Ovary (tissue), 7 donors: ENCODE measurements at regions not wholly inside any gene's neighbourhood (a gene's known extent, or its start where the extent isn't known, plus 50 kb on each side); places are given as distances from the start of the nearest gene placed in this dataset.

Experiments
- DNase-seq, 5 donors: peaks; one replicate each; pipeline ENCODE4 v3.0.0-alpha.2; 2019 to 2020
- H3K27ac ChIP-seq, 2 donors: fragments of 200-600 bp; one replicate each; pipeline versions ENCODE4 v1.5.1 to v1.8.0; 2019 to 2022
- H3K27me3 ChIP-seq: fragments of 200-600 bp; one replicate; pipeline ENCODE4 v1.8.0; 2022
- H3K36me3 ChIP-seq: fragments of 200-600 bp; sonication (generic); one replicate; pipeline ENCODE4 v1.5.1; 2019
- H3K4me1 ChIP-seq: one replicate; pipeline ENCODE4 v1.8.1; 2013; ENCODE audit warnings: mild to moderate bottlenecking, moderate library complexity; ENCODE audit not compliant: insufficient read depth
- H3K4me3 ChIP-seq: fragments of 200-600 bp; sonication (generic); one replicate; pipeline ENCODE4 v1.5.1; 2017
- H3K9me3 ChIP-seq, 2 donors: fragments of 200-600 bp in 1 of 2; sonication (generic) in 1 of 2; one replicate each; pipeline versions ENCODE4 v1.5.1 to v1.8.1; 2013 to 2019; ENCODE audit warnings: mild to moderate bottlenecking in 1 of 2, moderate library complexity in 1 of 2
- CTCF ChIP-seq, 3 donors: fragments of 450-650 bp in 2 of 3; fragments of 200-600 bp in 1 of 3; IDR thresholded peaks; one replicate each; pipeline versions ENCODE4 v1.5.1 to v1.8.0; 2016 to 2022; ENCODE audit warnings: antibody characterized with exemption in 3 of 3, mild to moderate bottlenecking in 1 of 3
- EP300 ChIP-seq: sonication (generic); formaldehyde crosslinking; IDR thresholded peaks from one replicate; pipeline ENCODE4 v1.6.1; 2017; ENCODE audit warnings: antibody characterized with exemption
- POLR2A ChIP-seq: fragments of 450-650 bp; IDR thresholded peaks from one replicate; pipeline ENCODE4 v1.6.1; 2017; ENCODE audit warnings: antibody characterized with exemption, mild to moderate bottlenecking, moderate library complexity
- WGBS, 3 donors: extraction: QIAGEN DNeasy Blood & Tissue Kit in 1 of 3; methylation state at CpG; one replicate each; pipeline versions ENCODE4 v1.1.5 to v1.1.7; 2013 to 2017; 5-methylcytosine and 5-hydroxymethylcytosine counted together
- intact Hi-C, 4 donors: fragments of 100-400 bp; cut with DNase I; formaldehyde crosslinking; loops; one replicate each; pipeline versions ENCODE4 v1.11.0 to v1.15.1; 2022 to 2023
- donor health status: DM: no; HTN: no; CAD: no; lungs with moderate emphysema.
- donor health status: DM: no; HTN: no; CAD: no.
- donor health status: Bipolar disorder and iron deficiency.
- donor health status: DM: no; HTN: no; CAD: no.
- donor health status: DM: yes; HTN: yes; CAD: no.

DNA sequence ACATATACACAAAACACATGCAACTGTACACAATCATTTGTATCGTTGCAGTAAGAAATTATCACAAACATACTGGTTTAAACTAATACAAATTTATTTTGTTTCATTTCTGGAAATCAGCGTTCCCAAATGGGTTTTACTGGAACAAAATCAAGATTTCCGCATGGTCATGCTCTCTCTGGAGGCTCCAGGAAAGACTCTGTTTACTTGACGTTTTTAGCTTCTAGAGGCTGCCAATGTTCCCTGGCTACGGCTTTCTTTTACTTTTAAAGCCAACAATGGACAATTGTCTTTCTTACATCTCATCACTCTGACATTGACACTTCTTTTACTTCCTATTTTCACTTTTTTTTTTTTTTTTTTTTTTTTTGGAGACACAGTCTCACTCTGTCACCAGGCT, 793.1 kb downstream of the CDH9 start:
- no peak overlapping the region for H3K4me3 ChIP-seq
- WGBS, 3 donors, result 5 to 29% (median 7%) methylated on average over 5 of the region's 5 CpGs
- no peak for TF ChIP-seq CTCF (IDR thresholded peaks at IDR 0.05)
- no peak for TF ChIP-seq EP300
- TF ChIP-seq POLR2A, result no peak

DNA sequence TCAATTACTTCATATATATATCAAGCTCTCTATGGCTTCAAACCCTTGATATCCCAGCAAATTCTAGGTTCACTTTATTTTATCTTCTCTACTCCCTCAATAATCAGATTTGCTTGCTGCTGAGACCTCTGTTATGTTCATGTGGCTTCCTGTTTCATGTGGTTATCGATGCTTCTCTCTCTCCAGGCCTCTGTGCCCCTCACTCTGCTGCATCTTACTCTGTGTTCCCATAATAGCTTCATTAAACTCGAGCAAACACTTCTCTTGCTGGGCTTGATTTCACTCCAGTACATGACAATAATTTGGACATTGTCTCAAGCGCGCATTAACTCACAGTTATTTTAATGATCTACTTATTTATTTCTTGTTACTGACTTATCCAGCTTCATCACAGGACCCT, 798.8 kb downstream of the CDH9 start:
- TF ChIP-seq POLR2A (no peak), CTCF (IDR thresholded peaks at IDR 0.05) (no peak), EP300 (no peak)
- WGBS, 3 donors, result 75 to 78% (median 77%) methylated on average over 4 of the region's 4 CpGs

More for the DNA sequence above, 793.1 kb downstream of the CDH9 start:
- DNase-seq, result no peak
- H3K27ac ChIP-seq, result no peak overlapping the region
- no peaks in the 10 kb centered on the region for H3K4me1 ChIP-seq
- intact Hi-C loops, result no loop called here
- no peaks in the 10 kb centered on the region for H3K9me3 ChIP-seq
- H3K27me3 ChIP-seq, result no peaks in the 10 kb centered on the region
- no peaks in the 10 kb centered on the region for H3K36me3 ChIP-seq

GRCh38 chr5:26237489-26237888, 800.9 kb downstream of the CDH9 start:
- intact Hi-C loops, result no loop called here

More for the DNA sequence above, 798.8 kb downstream of the CDH9 start:
- intact Hi-C loops, result no loop called here
- Histone ChIP-seq H3K4me3 (no peak overlapping the region), H3K4me1 (no peaks in the 10 kb centered on the region), H3K27me3 (no peaks in the 10 kb centered on the region), H3K36me3 (no peaks in the 10 kb centered on the region), H3K9me3 (no peaks in the 10 kb centered on the region), H3K27ac (no peak overlapping the region)
- no peak for DNase-seq

GRCh38 chr5:26236936-26237335, 801.5 kb downstream of the CDH9 start:
- H3K4me3 ChIP-seq, result no peak overlapping the region
- no peaks in the 10 kb centered on the region for H3K9me3 ChIP-seq
- H3K4me1 ChIP-seq, result no peaks in the 10 kb centered on the region
- 96 to 97% (median 97%) methylated on average over 12 of the region's 12 CpGs for WGBS, 3 donors
- no peak for DNase-seq
- no peaks in the 10 kb centered on the region for H3K36me3 ChIP-seq
- no peak for TF ChIP-seq POLR2A
- TF ChIP-seq EP300, result no peak
- no peak for TF ChIP-seq CTCF (IDR thresholded peaks at IDR 0.05)
- no peaks in the 10 kb centered on the region for H3K27me3 ChIP-seq
- no peak overlapping the region for H3K27ac ChIP-seq
- intact Hi-C loops, result no loop called here

More at GRCh38 chr5:26237489-26237888, 800.9 kb downstream of the CDH9 start:
- no peaks in the 10 kb centered on the region for H3K4me1 ChIP-seq
- H3K36me3 ChIP-seq, result no peaks in the 10 kb centered on the region
- no peak for DNase-seq
- H3K9me3 ChIP-seq, result no peaks in the 10 kb centered on the region
- WGBS, 3 donors, result 93 to 96% (median 94%) methylated on average over 18 of the region's 18 CpGs
- TF ChIP-seq CTCF (IDR thresholded peaks at IDR 0.05), result no peak
- TF ChIP-seq POLR2A, result no peak
- no peak for TF ChIP-seq EP300
- no peak overlapping the region for H3K4me3 ChIP-seq
- H3K27me3 ChIP-seq, result no peaks in the 10 kb centered on the region
- H3K27ac ChIP-seq, result no peak overlapping the region
